ENCODE measurements at regions not wholly inside any gene's neighbourhood (a gene's known extent, or its start where the extent isn't known, plus 50 kb on each side); places are given as distances from the start of the nearest gene placed in this dataset.
"Not testable (repeated sequence)": the region's sequence is repeated elsewhere in the genome, so short reads cannot be mapped to it uniquely, and the experiment has no call there.

DNA sequence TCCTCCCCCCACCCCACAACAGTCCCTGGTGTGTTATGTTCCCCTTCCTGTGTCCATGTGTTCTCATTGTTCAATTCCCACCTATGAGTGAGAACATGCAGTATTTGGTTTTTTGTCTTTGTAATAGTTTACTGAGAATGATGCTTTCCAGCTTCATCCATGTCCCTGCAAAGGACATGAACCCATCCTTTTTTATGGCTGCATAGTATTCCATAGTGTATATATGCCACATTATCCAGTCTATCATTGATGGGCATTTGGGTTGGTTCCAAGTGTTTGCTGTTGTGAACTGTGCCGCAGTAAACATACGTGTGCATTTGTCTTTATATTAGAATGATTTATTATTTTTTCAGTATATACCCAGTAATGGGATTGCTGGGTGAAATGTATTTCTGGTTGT lies 104.0 kb downstream of the CCDC74A start:
- H3K27me3 Mint-ChIP-seq (ENCODE audit: unreplicated experiment): not testable (repeated sequence)

DNA sequence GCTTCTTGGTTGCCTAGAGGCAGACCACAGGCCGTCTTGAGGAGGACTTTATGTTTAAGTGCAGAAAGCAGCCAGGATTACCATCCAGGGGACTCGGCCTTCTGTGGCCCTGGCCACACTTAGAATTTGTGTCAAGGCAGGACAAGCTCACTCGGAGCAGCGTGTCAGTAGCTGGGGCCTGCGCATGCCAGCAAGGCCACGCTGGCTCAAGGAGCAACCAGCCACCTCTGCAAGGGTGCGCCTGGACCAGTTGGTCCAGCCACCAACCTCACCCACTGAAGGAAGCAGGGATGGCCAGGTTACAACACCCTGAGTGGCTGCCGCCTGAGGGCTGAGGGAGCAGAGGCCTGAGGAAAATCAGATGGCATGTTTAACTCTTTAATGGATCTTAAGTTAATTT lies 105.7 kb downstream of the CCDC74A start:
- H3K9me3 Mint-ChIP-seq (ENCODE audit: unreplicated experiment); H3K4me1 Mint-ChIP-seq (ENCODE audit: unreplicated experiment); H3K27me3 Mint-ChIP-seq (ENCODE audit: unreplicated experiment); H3K27ac Mint-ChIP-seq (ENCODE audit: unreplicated experiment); H3K4me3 Mint-ChIP-seq (ENCODE audit: unreplicated experiment); DNase-seq (ENCODE audit: low spot score); H3K36me3 Mint-ChIP-seq (ENCODE audit: low read depth, unreplicated experiment): not testable (repeated sequence)

More for the DNA sequence above, 104.0 kb downstream of the CCDC74A start:
- not testable (repeated sequence) for H3K4me1 Mint-ChIP-seq (ENCODE audit: unreplicated experiment); H3K9me3 Mint-ChIP-seq (ENCODE audit: unreplicated experiment); H3K4me3 Mint-ChIP-seq (ENCODE audit: unreplicated experiment); DNase-seq (ENCODE audit: low spot score); H3K36me3 Mint-ChIP-seq (ENCODE audit: low read depth, unreplicated experiment); H3K27ac Mint-ChIP-seq (ENCODE audit: unreplicated experiment)

- H3K27me3 Mint-ChIP-seq (ENCODE audit: unreplicated experiment); H3K4me3 Mint-ChIP-seq (ENCODE audit: unreplicated experiment); H3K9me3 Mint-ChIP-seq (ENCODE audit: unreplicated experiment); H3K36me3 Mint-ChIP-seq (ENCODE audit: low read depth, unreplicated experiment); H3K4me1 Mint-ChIP-seq (ENCODE audit: unreplicated experiment); H3K27ac Mint-ChIP-seq (ENCODE audit: unreplicated experiment); DNase-seq (ENCODE audit: low spot score): not testable (repeated sequence)
Observed at GRCh38 chr2:131633827-131634695, 106.4 kb downstream of the CCDC74A start.

GRCh38 chr2:131635611-131636010 lies 107.9 kb downstream of the CCDC74A start:
- no peaks in the 10 kb centered on the region for H3K36me3 Mint-ChIP-seq (ENCODE audit: low read depth, unreplicated experiment)
- DNase-seq (ENCODE audit: low spot score): no peak
- H3K4me1 Mint-ChIP-seq (ENCODE audit: unreplicated experiment): no peaks in the 10 kb centered on the region
- no peaks in the 10 kb centered on the region for H3K9me3 Mint-ChIP-seq (ENCODE audit: unreplicated experiment)
- H3K27ac Mint-ChIP-seq (ENCODE audit: unreplicated experiment): no peak overlapping the region
- TF ChIP-seq CTCF (IDR thresholded peaks at IDR 0.05; ENCODE audit: unreplicated experiment): no peak
- H3K4me3 Mint-ChIP-seq (ENCODE audit: unreplicated experiment): no peak overlapping the region
- peaks cover 3% of the 10 kb centered on the region for H3K27me3 Mint-ChIP-seq (ENCODE audit: unreplicated experiment)

- H3K4me1 Mint-ChIP-seq (ENCODE audit: unreplicated experiment); H3K27ac Mint-ChIP-seq (ENCODE audit: unreplicated experiment); H3K4me3 Mint-ChIP-seq (ENCODE audit: unreplicated experiment); H3K9me3 Mint-ChIP-seq (ENCODE audit: unreplicated experiment); H3K27me3 Mint-ChIP-seq (ENCODE audit: unreplicated experiment); H3K36me3 Mint-ChIP-seq (ENCODE audit: low read depth, unreplicated experiment); DNase-seq (ENCODE audit: low spot score): not testable (repeated sequence)
Observed at GRCh38 chr2:131636704-131637308, 109.1 kb downstream of the CCDC74A start.

- H3K27me3 Mint-ChIP-seq (ENCODE audit: unreplicated experiment); H3K27ac Mint-ChIP-seq (ENCODE audit: unreplicated experiment); H3K4me1 Mint-ChIP-seq (ENCODE audit: unreplicated experiment); DNase-seq (ENCODE audit: low spot score); H3K4me3 Mint-ChIP-seq (ENCODE audit: unreplicated experiment); H3K36me3 Mint-ChIP-seq (ENCODE audit: low read depth, unreplicated experiment); H3K9me3 Mint-ChIP-seq (ENCODE audit: unreplicated experiment): not testable (repeated sequence)
Observed at GRCh38 chr2:131639001-131639620, 111.4 kb downstream of the CCDC74A start.

DNA sequence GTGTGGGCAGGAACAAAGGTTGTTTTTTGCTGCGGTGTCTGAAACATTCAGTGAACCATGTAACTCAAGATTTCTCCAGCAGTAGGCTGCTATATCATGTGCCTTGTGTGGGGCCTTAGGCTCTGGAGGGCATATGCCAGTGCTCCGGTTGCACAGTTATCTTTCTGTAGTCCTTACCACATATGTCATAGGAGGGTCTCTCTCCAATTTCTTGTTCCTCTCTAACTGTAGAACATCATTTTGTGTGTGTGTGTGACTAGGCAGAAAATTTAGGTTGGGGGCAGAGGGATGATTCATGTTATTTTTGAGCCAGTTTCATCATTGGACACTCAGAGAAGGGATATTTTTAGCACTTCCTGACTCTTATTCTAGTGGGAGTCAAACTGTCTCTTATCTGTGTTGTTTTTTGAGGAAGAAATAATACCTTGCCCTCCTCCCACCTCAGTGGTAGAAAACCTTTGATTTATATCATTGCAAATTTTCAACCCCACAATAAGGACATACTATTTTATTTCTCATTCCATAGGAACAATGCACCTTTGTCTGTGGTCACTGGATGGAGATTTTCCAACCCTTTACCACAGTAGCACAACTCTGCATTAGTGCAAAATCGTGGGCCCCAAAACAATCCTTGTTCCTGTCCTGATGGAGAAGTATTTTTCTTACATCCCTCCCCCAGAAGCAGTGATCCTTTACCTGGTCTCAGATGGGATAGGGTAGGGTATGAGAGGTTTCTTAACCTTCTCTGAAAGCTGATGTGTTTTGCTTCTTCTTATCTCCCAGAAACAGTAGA lies 113.9 kb downstream of the CCDC74A start:
- no peaks in the 10 kb centered on the region for H3K36me3 Mint-ChIP-seq (ENCODE audit: low read depth, unreplicated experiment)
- no peak overlapping the region for H3K27ac Mint-ChIP-seq (ENCODE audit: unreplicated experiment)
- no peak for TF ChIP-seq CTCF (IDR thresholded peaks at IDR 0.05; ENCODE audit: unreplicated experiment)
- H3K4me1 Mint-ChIP-seq (ENCODE audit: unreplicated experiment): peaks cover 4% of the 10 kb centered on the region
- DNase-seq (ENCODE audit: low spot score): no peak
- no peak overlapping the region for H3K4me3 Mint-ChIP-seq (ENCODE audit: unreplicated experiment)
- H3K27me3 Mint-ChIP-seq (ENCODE audit: unreplicated experiment): peaks cover 1% of the 10 kb centered on the region
- no peaks in the 10 kb centered on the region for H3K9me3 Mint-ChIP-seq (ENCODE audit: unreplicated experiment)

DNA sequence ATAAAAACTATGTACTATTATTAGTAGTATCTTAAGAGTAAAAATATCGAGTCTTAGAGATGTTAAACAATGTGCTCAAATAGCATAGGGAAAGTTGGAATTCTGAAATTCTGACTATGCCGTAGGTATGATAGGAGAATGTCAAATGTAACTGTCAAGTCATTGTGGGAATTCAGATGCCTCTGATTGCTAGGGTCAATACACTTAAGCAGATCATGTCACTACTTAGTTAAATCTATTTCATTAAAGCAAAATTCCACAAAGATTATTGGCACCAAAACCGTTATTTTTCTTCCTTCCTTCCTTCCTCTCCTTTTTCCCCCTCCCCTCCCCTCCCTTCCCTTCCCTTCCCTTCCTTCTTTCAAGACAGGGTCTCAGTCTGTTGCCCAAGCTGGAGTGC lies 115.5 kb downstream of the CCDC74A start:
- not testable (repeated sequence) for H3K36me3 Mint-ChIP-seq (ENCODE audit: low read depth, unreplicated experiment); DNase-seq (ENCODE audit: low spot score); H3K9me3 Mint-ChIP-seq (ENCODE audit: unreplicated experiment); H3K4me1 Mint-ChIP-seq (ENCODE audit: unreplicated experiment); H3K4me3 Mint-ChIP-seq (ENCODE audit: unreplicated experiment); H3K27me3 Mint-ChIP-seq (ENCODE audit: unreplicated experiment); H3K27ac Mint-ChIP-seq (ENCODE audit: unreplicated experiment)
